B cell (primary cell): ENCODE measurements at regions not wholly inside any gene's neighbourhood (a gene's known extent, or its start where the extent isn't known, plus 50 kb on each side); places are given as distances from the start of the nearest gene placed in this dataset.

Source experiments
- ATAC-seq: fragments of 200-7000 bp; cut with Tn5 transposase; one replicate; pipeline ENCODE4 v1.10.0; 2021; ENCODE audit warnings: low read depth, mild to moderate bottlenecking, moderate number of reproducible peaks, moderate library complexity
- CTCF ChIA-PET: fragments of 350-600 bp; sonication (Branson Sonifier 250); formaldehyde crosslinking; loops from one replicate; lab custom pipeline; 2021; ENCODE audit warnings: antibody characterized with exemption, inconsistent platforms; lab: Charles Lee
- POLR2A ChIA-PET: fragments of 350-600 bp; sonication (Branson Sonifier 250); formaldehyde crosslinking; loops from one replicate; lab custom pipeline; 2021; ENCODE audit warnings: antibody characterized with exemption; lab: Charles Lee
- DNase-seq: peaks from one replicate; pipeline ENCODE4 v3.0.0; 2013
- H2AFZ ChIP-seq: 2 replicates; pipeline ENCODE4 v1.6.1; 2012; ENCODE audit warnings: mild to moderate bottlenecking, low read depth, low read length; ENCODE audit not compliant: insufficient read depth, poor library complexity, severe bottlenecking
- H3K27ac ChIP-seq, 2 donors: 1 replicate in 1 of 2; 2 replicates in 1 of 2; pipeline ENCODE4 v1.5.1; 2012 to 2013; ENCODE audit warnings: low read length in 2 of 2, mild to moderate bottlenecking in 2 of 2, moderate library complexity in 1 of 2
- H3K27me3 ChIP-seq, 4 experiments: fragments of 200-600 bp in 1 of 4; sonication (generic) in 1 of 4; replicated peaks in 1 of 4; 1 replicate in 2 of 4; 2 replicates in 2 of 4; pipeline versions ENCODE4 v1.6.1 to v1.7.0; 2013 to 2016; ENCODE audit warnings: low read length in 3 of 4, mild to moderate bottlenecking in 2 of 4, mixed read lengths in 1 of 4, moderate library complexity in 1 of 4; ENCODE audit not compliant: insufficient read depth in 4 of 4, control insufficient read depth in 3 of 4; ENCODE audit errors: control extremely low read depth in 1 of 4
- H3K36me3 ChIP-seq, 2 experiments: replicated peaks in 1 of 2; 1 replicate in 1 of 2; 2 replicates in 1 of 2; pipeline versions ENCODE4 v1.6.1 to v1.7.1; 2013; ENCODE audit warnings: low read length in 1 of 2; ENCODE audit not compliant: insufficient read depth in 2 of 2, control insufficient read depth in 1 of 2; ENCODE audit errors: control extremely low read depth in 1 of 2, extremely low read depth in 1 of 2
- H3K4me1 ChIP-seq, 2 donors: fragments of 200-600 bp in 1 of 2; sonication (generic) in 1 of 2; 1 replicate in 1 of 2; 2 replicates in 1 of 2; pipeline versions ENCODE4 v1.5.1 to v1.6.1; 2013 to 2017; ENCODE audit warnings: low read length in 2 of 2; ENCODE audit not compliant: control insufficient read depth in 2 of 2, insufficient read depth in 2 of 2
- H3K4me2 ChIP-seq: replicated peaks from 2 replicates; pipeline ENCODE3; 2012; ENCODE audit warnings: mild to moderate bottlenecking, low read depth, low read length; ENCODE audit not compliant: poor library complexity, severe bottlenecking
- H3K4me3 ChIP-seq, 5 experiments: fragments of 200-600 bp in 1 of 5; sonication (generic) in 1 of 5; 1 replicate in 3 of 5; 2 replicates in 2 of 5; pipeline versions ENCODE4 v1.5.1 to v1.7.0; 2011 to 2016; ENCODE audit warnings: low read length in 4 of 5, mild to moderate bottlenecking in 4 of 5, low read depth in 2 of 5, control low read depth in 1 of 5, moderate library complexity in 1 of 5; ENCODE audit not compliant: insufficient read depth in 1 of 5; ENCODE audit errors: control extremely low read depth in 1 of 5, extremely low read depth in 1 of 5
- H3K79me2 ChIP-seq: fragments of 200-600 bp; sonication (generic); one replicate; pipeline ENCODE4 v1.6.0; 2016; ENCODE audit warnings: low read length; ENCODE audit not compliant: control insufficient read depth, insufficient read depth
- H3K9ac ChIP-seq: fragments of 200-600 bp; sonication (generic); 2 replicates; pipeline ENCODE4 v1.6.1; 2017; ENCODE audit warnings: mild to moderate bottlenecking, low read length, moderate library complexity
- H3K9me3 ChIP-seq, 3 donors: one replicate each; pipeline versions ENCODE4 v1.6.1 to v1.7.1; 2013; ENCODE audit warnings: low read length in 2 of 3; ENCODE audit not compliant: control insufficient read depth in 2 of 3, insufficient read depth in 1 of 3; ENCODE audit errors: control extremely low read depth in 1 of 3
- H4K20me1 ChIP-seq: 2 replicates; pipeline ENCODE4 v1.6.0; 2012; ENCODE audit warnings: mild to moderate bottlenecking, low read length; ENCODE audit not compliant: insufficient read depth, control insufficient read depth, poor library complexity, severe bottlenecking
- H3K27ac Mint-ChIP-seq: one replicate; pipeline ENCODE4 v1.8.0; 2021; ENCODE audit warnings: mixed read lengths
- H3K27me3 Mint-ChIP-seq: one replicate; pipeline ENCODE4 v1.8.0; 2021; ENCODE audit warnings: mixed read lengths
- H3K4me1 Mint-ChIP-seq: one replicate; pipeline ENCODE4 v1.8.0; 2021; ENCODE audit warnings: mixed read lengths
- H3K4me3 Mint-ChIP-seq: one replicate; pipeline ENCODE4 v1.8.0; 2021; ENCODE audit warnings: mixed read lengths
- H3K9me3 Mint-ChIP-seq: one replicate; pipeline ENCODE4 v1.8.0; 2022; ENCODE audit warnings: mixed read lengths; ENCODE audit not compliant: insufficient read depth
- CTCF ChIP-seq: fragments of 200-600 bp; IDR thresholded peaks from one replicate; pipeline ENCODE4 v1.8.0; 2022; ENCODE audit warnings: antibody characterized with exemption, mild to moderate bottlenecking
- EZH2 ChIP-seq: IDR thresholded peaks from 2 replicates; pipeline ENCODE4 v1.6.1; 2012; ENCODE audit warnings: borderline replicate concordance, low read depth, mild to moderate bottlenecking, moderate library complexity, low read length; ENCODE audit not compliant: insufficient read depth, poor library complexity, severe bottlenecking
- WGBS: methylation state at CpG from one replicate; pipeline ENCODE4 v1.1.5; 2013; ENCODE audit warnings: missing lambda C conversion rate; ENCODE audit not compliant: insufficient coverage; 5-methylcytosine and 5-hydroxymethylcytosine counted together
- intact Hi-C: fragments of 100-400 bp; cut with micrococcal nuclease; formaldehyde crosslinking; loops from one replicate; pipeline ENCODE4 v1.10.0; 2022

GRCh38 chr6:147983581-147984366 lies 358.9 kb upstream of the SASH1 start:
- no peak for ATAC-seq
- H3K27me3 Mint-ChIP-seq, result no peaks in the 10 kb centered on the region
- H4K20me1 ChIP-seq, result no peaks in the 10 kb centered on the region

More at GRCh38 chr6:147983581-147984366, 358.9 kb upstream of the SASH1 start:
- H3K4me2 ChIP-seq, result no peak overlapping the region
- Mint-ChIP-seq H3K27ac (no peak overlapping the region), H3K4me3 (no peak overlapping the region), H3K9me3 (no peaks in the 10 kb centered on the region), H3K4me1 (no peaks in the 10 kb centered on the region)
- DNase-seq, result no peak
- TF ChIP-seq CTCF (no peak), EZH2 (no peak)
- no peaks in the 10 kb centered on the region for H3K4me1 ChIP-seq
- ChIA-PET POLR2A (no interaction called here), CTCF (interaction anchor here (0.6 kb wide), 1 partner anchor 884 kb away, joined by 3 read pairs; no protein-coding TSS in a partner anchor)
- no peaks in the 10 kb centered on the region for H3K27me3 ChIP-seq
- no peak overlapping the region for H2AFZ ChIP-seq
- H3K9me3 ChIP-seq, result peaks cover 0 to 3% (median 0%) of the 10 kb centered on the region in 3 donors
- H3K79me2 ChIP-seq, result no peaks in the 10 kb centered on the region
- no peak overlapping the region for H3K4me3 ChIP-seq
- H3K27ac ChIP-seq, result no peak overlapping the region
- intact Hi-C loops, result no loop called here
- 100% methylated on average over 1 of the region's 6 CpGs for WGBS
- H3K9ac ChIP-seq, result no peak overlapping the region
- H3K36me3 ChIP-seq, result no peaks in the 10 kb centered on the region
